ENCODE measurements at regions not wholly inside any gene's neighbourhood (a gene's known extent, or its start where the extent isn't known, plus 50 kb on each side); places are given as distances from the start of the nearest gene placed in this dataset.
A peak's percentile ranks its signal among the peaks of the same experiment; 100 is the strongest.

DNA sequence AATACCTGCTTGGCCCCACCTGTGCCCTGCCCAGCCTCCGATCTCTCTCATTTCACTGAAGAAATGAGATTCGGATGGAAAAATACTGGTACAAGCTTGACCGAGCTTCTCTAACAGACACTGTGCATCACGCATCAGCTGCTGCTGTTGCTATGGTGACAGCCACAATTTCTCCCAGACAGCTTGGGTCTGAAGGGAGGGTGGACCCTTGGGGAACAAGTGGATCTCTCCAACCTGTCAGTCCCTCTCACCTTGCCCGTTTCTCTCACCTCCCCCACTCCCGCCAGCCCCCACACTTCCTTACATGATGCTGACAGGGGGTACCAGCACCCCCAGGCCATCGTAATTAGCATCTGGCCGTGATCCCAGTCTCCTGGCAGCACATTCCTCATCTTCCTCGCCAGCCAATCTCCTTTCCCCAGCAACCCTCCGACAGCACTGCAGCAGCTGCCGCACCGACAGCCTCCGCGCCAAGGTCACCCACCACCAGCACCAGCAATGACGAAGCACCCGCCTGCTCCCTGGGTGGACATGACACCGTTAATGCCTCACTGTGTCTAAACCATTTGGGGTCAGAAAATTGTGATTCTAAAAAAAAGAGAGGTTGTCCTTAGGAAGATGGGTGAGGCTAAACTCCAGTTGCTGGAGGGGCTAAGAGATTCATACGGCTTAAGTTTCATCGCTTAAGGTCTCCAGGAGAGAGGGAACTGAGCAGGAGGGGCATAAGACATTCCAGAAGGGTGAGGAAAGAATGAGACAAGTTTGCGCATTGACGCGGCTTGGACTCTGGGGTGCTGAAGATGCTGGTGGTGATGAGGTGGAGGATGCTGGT is 58.6 kb upstream of the TNRC6A start:
- Mint-ChIP-seq H3K27ac (peak overlapping the region; percentile 87), H3K4me1 (ENCODE audit: low read depth) (peaks cover 46% of the 10 kb centered on the region), H3K9me3 (no peaks in the 10 kb centered on the region), H3K27me3 (peaks cover 14% of the 10 kb centered on the region), H3K36me3 (ENCODE audit: low read depth) (no peaks in the 10 kb centered on the region), H3K4me3 (no peak overlapping the region)
- DNase-seq, result no peak

DNA sequence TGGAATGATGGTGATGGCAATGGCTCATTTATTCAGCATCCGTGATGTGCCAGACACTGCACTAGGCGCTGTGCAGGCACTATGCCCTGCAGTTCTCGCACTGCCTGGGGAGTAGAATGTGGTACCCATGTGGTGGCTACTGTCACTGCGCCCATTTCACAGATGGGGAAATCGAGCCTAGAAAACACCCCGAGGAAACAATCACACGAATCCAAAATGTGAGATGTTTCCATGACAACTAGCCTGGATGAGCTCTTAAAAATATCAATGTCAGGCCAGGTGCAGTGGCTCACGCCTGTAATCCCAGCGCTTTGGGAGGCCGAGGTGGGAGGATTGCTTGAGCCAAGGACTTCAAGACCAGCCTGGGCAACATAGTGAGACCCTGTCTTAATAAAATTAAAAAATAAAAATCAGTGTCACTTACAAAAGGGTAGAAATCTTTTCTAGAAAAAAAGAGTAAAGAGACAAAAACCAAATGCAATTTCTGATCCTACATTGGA is 57.9 kb upstream of the TNRC6A start:
- H3K4me3 Mint-ChIP-seq, result no peak overlapping the region
- no peaks in the 10 kb centered on the region for H3K36me3 Mint-ChIP-seq (ENCODE audit: low read depth)
- no peak overlapping the region for H3K27ac Mint-ChIP-seq
- DNase-seq, result no peak
- H3K4me1 Mint-ChIP-seq (ENCODE audit: low read depth), result peaks cover 45% of the 10 kb centered on the region
- H3K9me3 Mint-ChIP-seq, result no peaks in the 10 kb centered on the region
- H3K27me3 Mint-ChIP-seq, result peaks cover 14% of the 10 kb centered on the region

DNA sequence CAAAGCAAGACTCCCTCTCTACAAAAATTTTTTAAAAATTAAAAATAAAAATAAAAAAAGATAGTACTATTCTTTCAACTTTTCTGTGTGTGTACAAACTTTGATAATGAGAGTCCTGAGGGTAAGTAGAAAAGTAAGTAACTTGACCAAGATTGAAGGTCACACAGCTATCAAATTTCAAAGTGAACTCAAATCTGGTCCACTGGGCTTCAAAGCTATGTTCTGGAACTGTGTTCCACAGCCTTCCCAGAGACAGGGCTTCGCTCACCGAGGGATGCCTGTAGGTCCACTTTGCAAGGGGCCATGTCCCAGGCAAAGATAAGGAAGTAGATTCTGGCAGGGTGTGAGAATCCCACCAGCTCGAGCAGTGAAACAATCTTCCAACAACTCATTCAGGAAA is 56.3 kb upstream of the TNRC6A start:
- H3K4me3 Mint-ChIP-seq, result no peak overlapping the region
- no peaks in the 10 kb centered on the region for H3K36me3 Mint-ChIP-seq (ENCODE audit: low read depth)
- no peaks in the 10 kb centered on the region for H3K9me3 Mint-ChIP-seq
- DNase-seq, result no peak
- H3K4me1 Mint-ChIP-seq (ENCODE audit: low read depth), result peaks cover 31% of the 10 kb centered on the region
- no peak overlapping the region for H3K27ac Mint-ChIP-seq
- H3K27me3 Mint-ChIP-seq, result peaks cover 18% of the 10 kb centered on the region

- H3K9me3 Mint-ChIP-seq, result no peaks in the 10 kb centered on the region
- no peak for DNase-seq
- peaks cover 18% of the 10 kb centered on the region for H3K27me3 Mint-ChIP-seq
- no peaks in the 10 kb centered on the region for H3K36me3 Mint-ChIP-seq (ENCODE audit: low read depth)
- peaks cover 15% of the 10 kb centered on the region for H3K4me1 Mint-ChIP-seq (ENCODE audit: low read depth)
- H3K4me3 Mint-ChIP-seq, result no peak overlapping the region
- H3K27ac Mint-ChIP-seq, result no peak overlapping the region
These were observed 54.6 kb upstream of the TNRC6A start for GRCh38 chr16:24674877-24675276.

DNA sequence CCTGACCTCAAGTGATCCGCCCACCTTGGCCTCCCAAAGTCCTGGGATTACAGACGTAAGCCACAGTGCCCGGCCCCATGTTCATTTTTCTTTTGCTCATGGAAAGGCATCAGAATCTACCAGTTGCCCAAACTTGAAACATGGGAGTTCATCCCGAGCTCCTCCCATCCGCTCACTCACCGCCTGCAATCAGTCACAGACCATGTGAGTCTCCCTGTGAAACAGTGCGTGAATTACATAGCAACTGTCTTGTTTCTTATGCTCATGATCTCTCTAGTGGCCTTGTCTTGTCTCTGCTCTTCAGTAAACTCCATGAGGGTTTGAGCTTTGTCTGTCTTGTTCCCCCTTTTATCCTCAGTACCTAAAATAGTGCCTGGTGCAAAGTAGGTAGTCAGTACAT is 52.1 kb upstream of the TNRC6A start:
- Mint-ChIP-seq H3K4me1 (ENCODE audit: low read depth) (no peaks in the 10 kb centered on the region), H3K4me3 (no peak overlapping the region), H3K27ac (no peak overlapping the region)

More for the DNA sequence above, 52.1 kb upstream of the TNRC6A start:
- Mint-ChIP-seq H3K27me3 (peaks cover 7% of the 10 kb centered on the region), H3K36me3 (ENCODE audit: low read depth) (no peaks in the 10 kb centered on the region), H3K9me3 (no peaks in the 10 kb centered on the region)
- DNase-seq, result no peak
